Neural progenitor cell (in vitro differentiated cells): ENCODE measurements at regions not wholly inside any gene's neighbourhood (a gene's known extent, or its start where the extent isn't known, plus 50 kb on each side); places are given as distances from the start of the nearest gene placed in this dataset.

ENCODE experiments used
- EZH2 ChIP-seq: fragments of 200-600 bp; sonication (generic); IDR thresholded peaks from 2 replicates; pipeline ENCODE4 v1.6.1; 2017; ENCODE audit warnings: antibody characterized with exemption, mild to moderate bottlenecking, moderate library complexity
- EZH2phosphoT487 ChIP-seq: fragments of 200-600 bp; sonication (generic); IDR thresholded peaks from 2 replicates; pipeline ENCODE4 v1.6.1; 2017; ENCODE audit warnings: antibody characterized with exemption
- TF ChIP-seq, protein P1 (sequence below): fragments of 200-600 bp; sonication (generic); IDR thresholded peaks from 2 replicates; pipeline ENCODE4 v1.5.1; 2017; ENCODE audit warnings: antibody characterized with exemption, mild to moderate bottlenecking

DNA sequence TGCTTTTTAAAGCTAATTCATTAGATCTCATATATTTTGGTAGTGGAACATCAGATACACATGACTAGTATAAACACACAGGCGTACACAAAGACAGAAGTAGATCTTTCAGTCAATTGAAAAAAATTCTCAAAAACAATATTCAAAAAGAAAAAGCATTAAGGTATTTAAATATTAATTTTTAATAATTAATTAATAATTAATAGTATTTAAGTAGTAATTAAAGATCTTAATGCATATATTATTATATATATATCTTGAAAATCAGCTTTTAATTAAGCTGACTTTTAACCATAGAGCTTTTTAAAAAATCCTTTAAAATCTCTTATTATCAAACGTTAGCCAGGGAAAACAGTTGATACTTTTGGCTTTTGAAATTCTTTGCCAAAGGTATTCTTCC is 489.4 kb upstream of the PCDH20 start:
- TF ChIP-seq, protein P1, sequence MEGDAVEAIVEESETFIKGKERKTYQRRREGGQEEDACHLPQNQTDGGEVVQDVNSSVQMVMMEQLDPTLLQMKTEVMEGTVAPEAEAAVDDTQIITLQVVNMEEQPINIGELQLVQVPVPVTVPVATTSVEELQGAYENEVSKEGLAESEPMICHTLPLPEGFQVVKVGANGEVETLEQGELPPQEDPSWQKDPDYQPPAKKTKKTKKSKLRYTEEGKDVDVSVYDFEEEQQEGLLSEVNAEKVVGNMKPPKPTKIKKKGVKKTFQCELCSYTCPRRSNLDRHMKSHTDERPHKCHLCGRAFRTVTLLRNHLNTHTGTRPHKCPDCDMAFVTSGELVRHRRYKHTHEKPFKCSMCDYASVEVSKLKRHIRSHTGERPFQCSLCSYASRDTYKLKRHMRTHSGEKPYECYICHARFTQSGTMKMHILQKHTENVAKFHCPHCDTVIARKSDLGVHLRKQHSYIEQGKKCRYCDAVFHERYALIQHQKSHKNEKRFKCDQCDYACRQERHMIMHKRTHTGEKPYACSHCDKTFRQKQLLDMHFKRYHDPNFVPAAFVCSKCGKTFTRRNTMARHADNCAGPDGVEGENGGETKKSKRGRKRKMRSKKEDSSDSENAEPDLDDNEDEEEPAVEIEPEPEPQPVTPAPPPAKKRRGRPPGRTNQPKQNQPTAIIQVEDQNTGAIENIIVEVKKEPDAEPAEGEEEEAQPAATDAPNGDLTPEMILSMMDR = no peak
- TF ChIP-seq EZH2 = no peak
- TF ChIP-seq EZH2phosphoT487 = no peak
